Activated naive CD4-positive, alpha-beta T cell treated with anti-CD3 and anti-CD28 coated beads for 36 hours (primary cell): ENCODE measurements at regions not wholly inside any gene's neighbourhood (a gene's known extent, or its start where the extent isn't known, plus 50 kb on each side); places are given as distances from the start of the nearest gene placed in this dataset.

ENCODE experiments used
- CTCF ChIA-PET: fragments of 350-600 bp; sonication (Branson Sonifier 250); formaldehyde crosslinking; loops from one replicate; lab custom pipeline; 2021; ENCODE audit warnings: antibody characterized with exemption; lab: Charles Lee
- DNase-seq: peaks from one replicate; pipeline ENCODE4 v3.0.0-alpha.2; 2020
- H3K27ac Mint-ChIP-seq: one replicate; pipeline ENCODE4 v1.8.0; 2021; ENCODE audit warnings: mild to moderate bottlenecking, mixed read lengths
- H3K27me3 Mint-ChIP-seq: one replicate; pipeline ENCODE4 v1.8.0; 2021; ENCODE audit warnings: low read depth, mixed read lengths
- H3K36me3 Mint-ChIP-seq: one replicate; pipeline ENCODE4 v1.8.0; 2021; ENCODE audit warnings: low read depth, mixed read lengths
- H3K4me1 Mint-ChIP-seq: one replicate; pipeline ENCODE4 v1.8.0; 2021; ENCODE audit warnings: low read depth, mixed read lengths
- H3K4me3 Mint-ChIP-seq: one replicate; pipeline ENCODE4 v1.8.0; 2021; ENCODE audit warnings: mild to moderate bottlenecking, moderate library complexity, mixed read lengths
- H3K9me3 Mint-ChIP-seq: one replicate; pipeline ENCODE4 v1.8.0; 2021; ENCODE audit warnings: mixed read lengths
- intact Hi-C: fragments of 100-400 bp; cut with micrococcal nuclease; formaldehyde crosslinking; loops from one replicate; pipeline ENCODE4 v1.15.1; 2023

- intact Hi-C loops: no loop called here
- DNase-seq: no peak
- H3K9me3 Mint-ChIP-seq: peaks cover 8% of the 10 kb centered on the region
- H3K4me1 Mint-ChIP-seq: no peaks in the 10 kb centered on the region
- CTCF ChIA-PET: no interaction called here
- no peak overlapping the region for H3K4me3 Mint-ChIP-seq
- peaks cover 4% of the 10 kb centered on the region for H3K36me3 Mint-ChIP-seq
- H3K27ac Mint-ChIP-seq: no peak overlapping the region
- peaks cover 18% of the 10 kb centered on the region for H3K27me3 Mint-ChIP-seq
Measured at GRCh38 chr15:29542994-29543393, 273.4 kb upstream of the NSMCE3 start.

GRCh38 chr15:29541309-29541708 is 271.7 kb upstream of the NSMCE3 start:
- CTCF ChIA-PET: no interaction called here
- H3K27ac Mint-ChIP-seq: no peak overlapping the region
- DNase-seq: no peak
- H3K36me3 Mint-ChIP-seq: no peaks in the 10 kb centered on the region
- peaks cover 23% of the 10 kb centered on the region for H3K27me3 Mint-ChIP-seq
- H3K4me3 Mint-ChIP-seq: no peak overlapping the region
- intact Hi-C loops: no loop called here
- H3K9me3 Mint-ChIP-seq: peaks cover 5% of the 10 kb centered on the region
- no peaks in the 10 kb centered on the region for H3K4me1 Mint-ChIP-seq

GRCh38 chr15:29540479-29540878 is 270.9 kb upstream of the NSMCE3 start:
- Mint-ChIP-seq H3K4me3 (no peak overlapping the region), H3K4me1 (no peaks in the 10 kb centered on the region), H3K27me3 (peaks cover 23% of the 10 kb centered on the region), H3K9me3 (no peaks in the 10 kb centered on the region), H3K27ac (no peak overlapping the region), H3K36me3 (no peaks in the 10 kb centered on the region)
- no peak for DNase-seq
- CTCF ChIA-PET: no interaction called here
- intact Hi-C loops: no loop called here

- no peak overlapping the region for H3K27ac Mint-ChIP-seq
- no peaks in the 10 kb centered on the region for H3K4me1 Mint-ChIP-seq
- H3K9me3 Mint-ChIP-seq: no peaks in the 10 kb centered on the region
- no peak overlapping the region for H3K4me3 Mint-ChIP-seq
- peaks cover 23% of the 10 kb centered on the region for H3K27me3 Mint-ChIP-seq
- no peaks in the 10 kb centered on the region for H3K36me3 Mint-ChIP-seq
- intact Hi-C loops: no loop called here
- CTCF ChIA-PET: no interaction called here
- no peak for DNase-seq
Measured at GRCh38 chr15:29539736-29540135, 270.1 kb upstream of the NSMCE3 start.

GRCh38 chr15:29538044-29538443 is 268.4 kb upstream of the NSMCE3 start:
- Mint-ChIP-seq H3K36me3 (no peaks in the 10 kb centered on the region), H3K27me3 (peaks cover 23% of the 10 kb centered on the region), H3K4me3 (no peak overlapping the region), H3K27ac (no peak overlapping the region), H3K4me1 (no peaks in the 10 kb centered on the region), H3K9me3 (no peaks in the 10 kb centered on the region)
- DNase-seq: no peak
- CTCF ChIA-PET: no interaction called here
- intact Hi-C loops: no loop called here

- DNase-seq: no peak
- Mint-ChIP-seq H3K36me3 (no peaks in the 10 kb centered on the region), H3K4me1 (no peaks in the 10 kb centered on the region), H3K4me3 (no peak overlapping the region), H3K27me3 (peaks cover 18% of the 10 kb centered on the region), H3K9me3 (no peaks in the 10 kb centered on the region), H3K27ac (no peak overlapping the region)
- intact Hi-C loops: no loop called here
- CTCF ChIA-PET: no interaction called here
Measured at GRCh38 chr15:29535952-29536351, 266.3 kb upstream of the NSMCE3 start.

- Mint-ChIP-seq H3K36me3 (no peaks in the 10 kb centered on the region), H3K4me3 (no peak overlapping the region), H3K27me3 (peaks cover 17% of the 10 kb centered on the region), H3K4me1 (no peaks in the 10 kb centered on the region), H3K27ac (no peak overlapping the region), H3K9me3 (no peaks in the 10 kb centered on the region)
- DNase-seq: no peak
- CTCF ChIA-PET: no interaction called here
- intact Hi-C loops: no loop called here
Measured at GRCh38 chr15:29534378-29534777, 264.8 kb upstream of the NSMCE3 start.

- H3K4me1 Mint-ChIP-seq: no peaks in the 10 kb centered on the region
- CTCF ChIA-PET: no interaction called here
- H3K27ac Mint-ChIP-seq: no peak overlapping the region
- peaks cover 12% of the 10 kb centered on the region for H3K27me3 Mint-ChIP-seq
- no peaks in the 10 kb centered on the region for H3K9me3 Mint-ChIP-seq
- H3K4me3 Mint-ChIP-seq: no peak overlapping the region
- intact Hi-C loops: no loop called here
- DNase-seq: no peak
- H3K36me3 Mint-ChIP-seq: no peaks in the 10 kb centered on the region
Measured at GRCh38 chr15:29533647-29534046, 264.0 kb upstream of the NSMCE3 start.

- Mint-ChIP-seq H3K27ac (no peak overlapping the region), H3K4me1 (no peaks in the 10 kb centered on the region), H3K4me3 (no peak overlapping the region), H3K9me3 (no peaks in the 10 kb centered on the region), H3K36me3 (no peaks in the 10 kb centered on the region), H3K27me3 (peaks cover 11% of the 10 kb centered on the region)
- intact Hi-C loops: no loop called here
- DNase-seq: no peak
- CTCF ChIA-PET: no interaction called here
Measured at GRCh38 chr15:29532296-29532695, 262.7 kb upstream of the NSMCE3 start.

GRCh38 chr15:29530966-29531365 is 261.3 kb upstream of the NSMCE3 start:
- CTCF ChIA-PET: no interaction called here
- DNase-seq: no peak
- no peaks in the 10 kb centered on the region for H3K36me3 Mint-ChIP-seq

GRCh38 chr15:29529043-29529442 is 259.4 kb upstream of the NSMCE3 start:
- Mint-ChIP-seq H3K4me1 (no peaks in the 10 kb centered on the region), H3K27me3 (peaks cover 13% of the 10 kb centered on the region), H3K36me3 (no peaks in the 10 kb centered on the region), H3K27ac (no peak overlapping the region), H3K9me3 (no peaks in the 10 kb centered on the region), H3K4me3 (no peak overlapping the region)
- CTCF ChIA-PET: interaction anchor here (1.3 kb wide), 1 partner anchor 9 kb away, joined by 3 read pairs; no protein-coding TSS in a partner anchor
- intact Hi-C loops: no loop called here
- no peak for DNase-seq

More at GRCh38 chr15:29530966-29531365, 261.3 kb upstream of the NSMCE3 start:
- intact Hi-C loops: no loop called here
- Mint-ChIP-seq H3K4me1 (no peaks in the 10 kb centered on the region), H3K4me3 (no peak overlapping the region), H3K27me3 (peaks cover 13% of the 10 kb centered on the region), H3K9me3 (no peaks in the 10 kb centered on the region), H3K27ac (no peak overlapping the region)

GRCh38 chr15:29528276-29528675 is 258.7 kb upstream of the NSMCE3 start:
- intact Hi-C loops: no loop called here
- H3K9me3 Mint-ChIP-seq: no peaks in the 10 kb centered on the region
- H3K36me3 Mint-ChIP-seq: no peaks in the 10 kb centered on the region
- H3K27ac Mint-ChIP-seq: no peak overlapping the region
- DNase-seq: no peak
- no peaks in the 10 kb centered on the region for H3K4me1 Mint-ChIP-seq
- no peak overlapping the region for H3K4me3 Mint-ChIP-seq
- H3K27me3 Mint-ChIP-seq: peaks cover 13% of the 10 kb centered on the region
- CTCF ChIA-PET: interaction anchor here (1.3 kb wide), 1 partner anchor 8 kb away, joined by 3 read pairs; no protein-coding TSS in a partner anchor

- Mint-ChIP-seq H3K27ac (no peak overlapping the region), H3K9me3 (no peaks in the 10 kb centered on the region), H3K36me3 (no peaks in the 10 kb centered on the region), H3K27me3 (peaks cover 17% of the 10 kb centered on the region), H3K4me1 (no peaks in the 10 kb centered on the region), H3K4me3 (no peak overlapping the region)
- CTCF ChIA-PET: no interaction called here
- DNase-seq: no peak
- intact Hi-C loops: no loop called here
Measured at GRCh38 chr15:29526802-29527201, 257.2 kb upstream of the NSMCE3 start.
